H1 (cell line): ENCODE measurements at regions not wholly inside any gene's neighbourhood (a gene's known extent, or its start where the extent isn't known, plus 50 kb on each side); places are given as distances from the start of the nearest gene placed in this dataset.

Source experiments
- CTCF ChIA-PET: fragments of 300-600 bp; sonication (Branson Sonifier 250); formaldehyde crosslinking; loops from one replicate; lab custom pipeline; 2021; ENCODE audit not compliant: partially characterized antibody; lab: Charles Lee
- POLR2A ChIA-PET: fragments of 300-600 bp; sonication (Branson Sonifier 250); formaldehyde crosslinking; loops from one replicate; lab custom pipeline; 2021; ENCODE audit warnings: inconsistent platforms; ENCODE audit not compliant: partially characterized antibody; lab: Charles Lee
- DNase-seq, 2 experiments: peaks; one replicate each; pipeline versions ENCODE4 v3.0.0 to v3.0.0-alpha.2; 2010 to 2022; ENCODE audit warnings: low spot score in 2 of 2, low read depth in 1 of 2, mixed read lengths in 1 of 2
- FAIRE-seq: peaks from 2 replicates; lab custom pipeline; 2011; peaks lifted over from hg19 to GRCh38; lab: Jason Lieb, UNC
- H2AFZ ChIP-seq: 2 replicates; pipeline ENCODE4 v1.8.1; 2012; ENCODE audit warnings: low read length, inconsistent platforms
- H2AK5ac ChIP-seq: 2 replicates; pipeline ENCODE4 v1.6.1; 2013; ENCODE audit warnings: low read depth, low read length
- H2BK120ac ChIP-seq: replicated peaks from 2 replicates; pipeline ENCODE3; 2013; ENCODE audit warnings: low read depth, low read length, inconsistent platforms
- H2BK12ac ChIP-seq: 2 replicates; pipeline ENCODE4 v1.6.1; 2013; ENCODE audit warnings: low read depth, low read length
- H2BK15ac ChIP-seq: 2 replicates; pipeline ENCODE4 v1.6.1; 2013; ENCODE audit warnings: low read length
- H2BK20ac ChIP-seq: 2 replicates; pipeline ENCODE4 v1.6.1; 2013; ENCODE audit warnings: low read length
- H2BK5ac ChIP-seq: 2 replicates; pipeline ENCODE4 v1.6.1; 2013; ENCODE audit warnings: low read depth, low read length
- H3K14ac ChIP-seq: 2 replicates; pipeline ENCODE4 v1.6.1; 2013; ENCODE audit warnings: inconsistent platforms; ENCODE audit not compliant: insufficient read length
- H3K18ac ChIP-seq: 2 replicates; pipeline ENCODE4 v1.6.1; 2013; ENCODE audit warnings: low read length; ENCODE audit errors: extremely low read depth
- H3K23ac ChIP-seq: 2 replicates; pipeline ENCODE4 v1.6.1; 2013; ENCODE audit warnings: inconsistent platforms; ENCODE audit not compliant: insufficient read length
- H3K23me2 ChIP-seq: 2 replicates; pipeline ENCODE4 v1.6.1; 2013; ENCODE audit warnings: low read depth, low read length
- H3K27ac ChIP-seq: 2 replicates; pipeline ENCODE4 v1.6.1; 2011; ENCODE audit warnings: low read depth, low read length, inconsistent platforms
- H3K27me3 ChIP-seq, 4 experiments: replicated peaks in 1 of 4; 1 replicate in 1 of 4; 2 replicates in 3 of 4; pipeline versions ENCODE4 v1.6.1 to v1.8.1; 2011 to 2013; ENCODE audit warnings: low read length in 3 of 4, mild to moderate bottlenecking in 3 of 4, inconsistent platforms in 2 of 4, mixed read lengths in 2 of 4, moderate library complexity in 1 of 4; ENCODE audit not compliant: control insufficient read depth in 3 of 4, insufficient read depth in 3 of 4; ENCODE audit errors: extremely low read depth in 1 of 4
- H3K36me3 ChIP-seq, 4 experiments: 2 replicates each; pipeline versions ENCODE4 v1.6.1 to v1.8.1; 2011 to 2013; ENCODE audit warnings: mild to moderate bottlenecking in 4 of 4, low read length in 3 of 4, moderate library complexity in 2 of 4, control low read depth in 1 of 4, inconsistent platforms in 1 of 4; ENCODE audit not compliant: insufficient read depth in 4 of 4, control insufficient read depth in 2 of 4
- H3K4ac ChIP-seq: replicated peaks from 2 replicates; pipeline ENCODE3; 2013; ENCODE audit warnings: low read length, low read depth, mixed read lengths, inconsistent platforms; ENCODE audit not compliant: insufficient read length
- H3K4me1 ChIP-seq, 4 experiments: replicated peaks in 1 of 4; 1 replicate in 1 of 4; 2 replicates in 3 of 4; pipeline versions ENCODE4 v1.6.1 to v1.8.1; 2011 to 2013; ENCODE audit warnings: low read length in 3 of 4, inconsistent platforms in 2 of 4, mixed read lengths in 1 of 4; ENCODE audit not compliant: insufficient read depth in 4 of 4, control insufficient read depth in 3 of 4
- H3K4me2 ChIP-seq, 2 experiments: 2 replicates each; pipeline versions ENCODE4 v1.6.1 to v1.8.1; 2011 to 2013; ENCODE audit warnings: low read depth in 2 of 2, low read length in 2 of 2, control low read depth in 1 of 2, inconsistent platforms in 1 of 2, mild to moderate bottlenecking in 1 of 2; ENCODE audit not compliant: insufficient read depth in 1 of 2
- H3K4me3 ChIP-seq, 4 experiments: fragments of 200-600, 300-600 bp in 1 of 4; sonication (generic), shearing (Covaris generic), sonication (Bioruptor Twin) in 1 of 4; 2 replicates each; pipeline versions ENCODE4 v1.5.1 to v1.8.1; 2011 to 2016; ENCODE audit warnings: low read length in 4 of 4, low read depth in 3 of 4, control low read depth in 2 of 4, inconsistent platforms in 2 of 4, mild to moderate bottlenecking in 2 of 4, mixed read lengths in 1 of 4, moderate library complexity in 1 of 4; ENCODE audit not compliant: insufficient read depth in 2 of 4; ENCODE audit errors: extremely low read depth in 1 of 4
- H3K56ac ChIP-seq: replicated peaks from 2 replicates; pipeline ENCODE3; 2013; ENCODE audit warnings: low read depth, mild to moderate bottlenecking, mixed read lengths, low read length, inconsistent platforms; ENCODE audit not compliant: insufficient read length
- H3K79me1 ChIP-seq: 2 replicates; pipeline ENCODE4 v1.6.1; 2013; ENCODE audit warnings: low read depth, low read length, control low read depth
- H3K79me2 ChIP-seq, 2 experiments: 2 replicates each; pipeline versions ENCODE4 v1.6.1 to v1.8.1; 2012 to 2013; ENCODE audit warnings: low read length in 2 of 2, mild to moderate bottlenecking in 2 of 2, inconsistent platforms in 1 of 2; ENCODE audit not compliant: insufficient read depth in 2 of 2, control insufficient read depth in 1 of 2
- H3K9ac ChIP-seq, 4 experiments: replicated peaks in 1 of 4; 1 replicate in 1 of 4; 2 replicates in 3 of 4; pipeline versions ENCODE4 v1.6.1 to v1.8.1; 2011 to 2013; ENCODE audit warnings: low read depth in 3 of 4, low read length in 3 of 4, control low read depth in 2 of 4, mild to moderate bottlenecking in 2 of 4, moderate library complexity in 2 of 4, inconsistent platforms in 1 of 4; ENCODE audit errors: extremely low read depth in 1 of 4
- H3K9me3 ChIP-seq, 2 experiments: 2 replicates each; pipeline versions ENCODE4 v1.6.1 to v1.8.1; 2012 to 2013; ENCODE audit warnings: mild to moderate bottlenecking in 2 of 2, moderate library complexity in 2 of 2, control low read depth in 1 of 2, inconsistent platforms in 1 of 2, low read depth in 1 of 2, low read length in 1 of 2, mixed read lengths in 1 of 2; ENCODE audit not compliant: insufficient read depth in 2 of 2
- H4K20me1 ChIP-seq, 2 experiments: replicated peaks in 1 of 2; 2 replicates each; pipeline versions ENCODE3 to v1.8.1; 2011 to 2013; ENCODE audit warnings: inconsistent platforms in 2 of 2, low read length in 2 of 2, mild to moderate bottlenecking in 1 of 2; ENCODE audit not compliant: insufficient read depth in 2 of 2, control insufficient read depth in 1 of 2
- H4K5ac ChIP-seq: 2 replicates; pipeline ENCODE4 v1.6.1; 2013; ENCODE audit warnings: low read length, low read depth, mixed read lengths, inconsistent platforms; ENCODE audit not compliant: insufficient read length
- H4K8ac ChIP-seq: 2 replicates; pipeline ENCODE4 v1.8.0; 2013; ENCODE audit warnings: mild to moderate bottlenecking, moderate library complexity, low read length, inconsistent platforms; ENCODE audit not compliant: insufficient read depth; ENCODE audit errors: extremely low read depth
- H4K91ac ChIP-seq: replicated peaks from 2 replicates; pipeline ENCODE3; 2013; ENCODE audit warnings: low read length, mixed read lengths, inconsistent platforms; ENCODE audit not compliant: insufficient read length
- FOSL1 ChIP-seq: IDR thresholded peaks from 2 replicates; pipeline ENCODE4 v1.6.1; 2011; ENCODE audit warnings: mild to moderate bottlenecking, low read depth, low read length, moderate library complexity; ENCODE audit not compliant: insufficient read depth
- KDM5A ChIP-seq: fragments of 200-600 bp; IDR thresholded peaks from 2 replicates; pipeline ENCODE4 v1.7.1; 2012; ENCODE audit warnings: mild to moderate bottlenecking, low read length, inconsistent platforms, mixed read lengths
- NRF1 ChIP-seq: IDR thresholded peaks from 2 replicates; pipeline ENCODE4 v1.6.1; 2011; ENCODE audit warnings: mild to moderate bottlenecking, low read depth, low read length, improper control_type of control experiment
- SP4 ChIP-seq: IDR thresholded peaks from 2 replicates; pipeline ENCODE4 v1.6.1; 2012; ENCODE audit warnings: low read length, inconsistent platforms
- TAF7 ChIP-seq: optimal IDR thresholded peaks from 2 replicates; pipeline ENCODE3; 2011; ENCODE audit warnings: low read depth, mild to moderate bottlenecking, inconsistent platforms, low read length, moderate library complexity, borderline replicate concordance
- WGBS, 2 experiments: shearing (Covaris generic) in 1 of 2; methylation state at CpG; one replicate each; pipeline versions ENCODE4 v1.1.6 to v1.1.7; 2013 to 2015; ENCODE audit warnings: low lambda C conversion rate in 2 of 2, mixed read lengths in 2 of 2, inconsistent platforms in 1 of 2, low coverage in 1 of 2, missing lambda C conversion rate in 1 of 2; ENCODE audit not compliant: insufficient replicate concordance in 2 of 2, insufficient coverage in 1 of 2, insufficient read length in 1 of 2; ENCODE audit errors: extremely low coverage in 1 of 2, missing lambda C conversion rate in 1 of 2; 5-methylcytosine and 5-hydroxymethylcytosine counted together

DNA sequence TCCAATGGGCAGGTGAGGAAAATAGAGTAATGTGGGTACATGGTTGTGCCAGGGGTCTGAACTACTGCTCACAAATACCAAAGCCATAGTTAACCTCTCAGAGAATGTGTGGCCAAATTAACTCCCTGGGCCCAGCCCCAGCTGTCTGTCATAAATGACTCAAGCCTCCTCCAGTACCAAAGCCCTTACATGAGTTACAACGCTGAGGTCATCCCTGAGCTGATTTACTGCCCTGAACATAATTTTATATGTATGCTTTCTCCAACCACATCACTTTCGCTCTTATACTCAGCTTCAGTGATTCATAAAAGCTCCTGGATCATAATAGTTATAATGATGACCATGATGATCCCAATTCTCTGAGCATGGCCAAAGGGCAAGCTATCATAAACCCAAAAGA, 283.9 kb downstream of the NKX6-1 start:
- Histone ChIP-seq H2BK5ac (no peak overlapping the region), H3K4me1 (peaks cover 0 to 6% (median 0%) of the 10 kb centered on the region in 4 experiments; a peak in 2 of 7 replicates), H3K79me1 (no peaks in the 10 kb centered on the region), H3K4me3 (no peak overlapping the region), H3K23ac (no peak overlapping the region), H3K4me2 (no peak overlapping the region), H2BK12ac (no peak overlapping the region), H3K4ac (no peak overlapping the region), H3K79me2 (no peaks in the 10 kb centered on the region), H2BK20ac (no peak overlapping the region), H3K14ac (no peak overlapping the region), H3K27me3 (no peaks in the 10 kb centered on the region), H3K9me3 (no peaks in the 10 kb centered on the region), H4K20me1 (no peaks in the 10 kb centered on the region), H3K56ac (no peak overlapping the region), H3K23me2 (no peaks in the 10 kb centered on the region), H3K27ac (no peak overlapping the region), H3K9ac (no peak overlapping the region), H2BK120ac (no peak overlapping the region), H4K91ac (no peak overlapping the region), H2AFZ (no peak overlapping the region), H3K18ac (no peak overlapping the region), H2AK5ac (no peak overlapping the region), H4K8ac (no peak overlapping the region), H2BK15ac (no peak overlapping the region), H4K5ac (no peak overlapping the region), H3K36me3 (no peaks in the 10 kb centered on the region)
- TF ChIP-seq FOSL1 (no peak), SP4 (no peak), NRF1 (no peak), TAF7 (no peak), KDM5A (no peak)
- FAIRE-seq (no peak), DNase-seq (no peak)
- POLR2A ChIA-PET, result no interaction called here
- WGBS, 2 experiments, result 91% methylated on average over 2 of the region's 2 CpGs; no CpG with 5 or more reads in 1 of the 2 experiments
- CTCF ChIA-PET, result interaction anchor here (0.7 to 1.6 kb wide), 2 partner anchors 18 to 48 kb away, joined by 3 read pairs; no protein-coding TSS in a partner anchor
